CD4-positive, alpha-beta T cell treated with Interferon alpha-2 for 1 hour (primary cell): ENCODE measurements at regions not wholly inside any gene's neighbourhood (a gene's known extent, or its start where the extent isn't known, plus 50 kb on each side); places are given as distances from the start of the nearest gene placed in this dataset.

Experiments
- DNase-seq, 2 donors: peaks; one replicate each; pipeline ENCODE4 v3.0.0-alpha.2; 2020 to 2022

DNA sequence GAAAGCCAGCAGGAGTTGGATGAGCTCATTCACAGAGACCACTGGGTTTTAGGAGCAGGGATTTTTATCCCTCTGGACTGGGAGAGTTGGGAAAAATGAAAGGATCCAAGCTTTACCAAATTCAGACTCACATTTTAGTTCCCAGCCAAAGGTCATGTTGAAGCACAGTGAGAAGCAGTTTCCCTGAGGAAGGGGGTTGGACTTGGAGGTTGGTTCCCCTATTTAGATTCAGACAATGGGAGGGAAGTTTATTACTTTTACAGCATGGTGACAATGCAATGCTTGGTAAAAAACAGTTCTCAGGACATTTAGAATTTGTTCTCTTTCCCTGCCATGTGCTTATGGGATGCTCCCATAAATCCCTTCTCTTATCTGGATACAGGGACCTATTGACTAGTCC lies 57.3 kb upstream of the ZNF648 start:
- no peak for DNase-seq

DNA sequence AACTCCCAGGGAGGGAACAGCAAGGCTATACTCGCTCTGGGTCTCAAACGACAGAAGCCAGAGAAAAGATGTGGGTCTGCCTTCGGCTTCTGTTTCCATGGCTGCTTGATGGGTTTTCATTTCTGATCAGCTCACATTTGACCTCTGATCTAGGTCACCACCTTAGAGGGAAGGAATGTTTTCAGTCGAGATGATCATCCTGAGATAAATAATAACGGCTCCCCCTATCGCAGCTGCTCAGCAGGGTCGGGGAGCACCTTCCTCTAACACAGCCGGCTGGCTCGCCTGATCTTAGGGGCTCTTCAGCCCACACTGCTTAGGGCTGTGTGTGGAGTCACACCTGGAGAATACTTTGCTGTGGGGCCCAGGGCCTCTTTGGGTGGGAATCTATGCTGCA lies 53.1 kb upstream of the ZNF648 start:
- DNase-seq = no peak

- no peak for DNase-seq
Observed at GRCh38 chr1:182113879-182114626, 52.5 kb upstream of the ZNF648 start.

DNA sequence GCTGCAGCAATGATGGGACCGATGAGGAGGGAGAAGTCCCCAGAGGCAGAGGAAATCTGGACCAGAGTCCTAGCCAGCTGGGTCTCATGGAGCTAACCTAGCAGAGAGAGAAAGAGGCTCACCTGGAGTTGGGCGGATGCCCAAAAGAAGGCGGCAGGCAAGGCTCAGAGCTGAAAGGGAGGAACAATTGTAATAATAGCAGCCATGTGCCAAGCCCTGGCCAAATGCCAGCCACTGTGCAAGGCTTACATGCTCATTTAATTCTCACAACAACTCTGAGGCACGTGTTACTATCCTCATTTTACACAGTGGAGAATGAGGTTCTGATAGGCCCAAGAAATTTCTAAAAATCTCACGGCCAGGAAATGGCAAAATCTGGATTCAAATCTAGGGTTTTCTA lies 50.0 kb upstream of the ZNF648 start:
- no peak for DNase-seq
